Stimulated activated CD4-positive, alpha-beta T cell treated with anti-CD3 and anti-CD28 coated beads, Interleukin-12 subunit alpha, Interleukin-12 subunit beta, amount 100 ng/mL, for 4 hours (primary cell): ENCODE measurements at regions not wholly inside any gene's neighbourhood (a gene's known extent, or its start where the extent isn't known, plus 50 kb on each side); places are given as distances from the start of the nearest gene placed in this dataset.
"Not testable (repeated sequence)": the region's sequence is repeated elsewhere in the genome, so short reads cannot be mapped to it uniquely, and the experiment has no call there.

ENCODE experiments used
- DNase-seq: peaks from one replicate; pipeline ENCODE4 v3.0.0-alpha.2; 2020

DNA sequence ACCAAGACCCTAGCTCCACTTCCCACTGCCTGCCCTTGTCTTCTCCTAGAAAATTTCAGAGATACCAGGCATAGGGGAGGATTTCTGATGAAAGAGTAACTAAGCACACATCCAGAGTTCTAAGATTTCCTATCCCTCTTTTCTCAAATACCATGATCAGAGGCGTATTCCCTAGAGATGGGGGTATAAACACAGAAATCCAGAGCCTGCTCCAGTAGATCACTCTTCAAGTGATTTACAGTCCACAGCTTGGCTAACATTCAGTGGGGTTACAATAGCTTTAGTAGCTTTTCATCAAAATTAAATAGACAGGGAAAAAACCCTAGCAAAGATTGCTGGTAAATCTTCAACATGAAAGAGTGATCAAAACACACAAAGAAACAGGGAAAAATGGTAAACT lies 800.7 kb upstream of the GRM7 start:
- no peak for DNase-seq

DNA sequence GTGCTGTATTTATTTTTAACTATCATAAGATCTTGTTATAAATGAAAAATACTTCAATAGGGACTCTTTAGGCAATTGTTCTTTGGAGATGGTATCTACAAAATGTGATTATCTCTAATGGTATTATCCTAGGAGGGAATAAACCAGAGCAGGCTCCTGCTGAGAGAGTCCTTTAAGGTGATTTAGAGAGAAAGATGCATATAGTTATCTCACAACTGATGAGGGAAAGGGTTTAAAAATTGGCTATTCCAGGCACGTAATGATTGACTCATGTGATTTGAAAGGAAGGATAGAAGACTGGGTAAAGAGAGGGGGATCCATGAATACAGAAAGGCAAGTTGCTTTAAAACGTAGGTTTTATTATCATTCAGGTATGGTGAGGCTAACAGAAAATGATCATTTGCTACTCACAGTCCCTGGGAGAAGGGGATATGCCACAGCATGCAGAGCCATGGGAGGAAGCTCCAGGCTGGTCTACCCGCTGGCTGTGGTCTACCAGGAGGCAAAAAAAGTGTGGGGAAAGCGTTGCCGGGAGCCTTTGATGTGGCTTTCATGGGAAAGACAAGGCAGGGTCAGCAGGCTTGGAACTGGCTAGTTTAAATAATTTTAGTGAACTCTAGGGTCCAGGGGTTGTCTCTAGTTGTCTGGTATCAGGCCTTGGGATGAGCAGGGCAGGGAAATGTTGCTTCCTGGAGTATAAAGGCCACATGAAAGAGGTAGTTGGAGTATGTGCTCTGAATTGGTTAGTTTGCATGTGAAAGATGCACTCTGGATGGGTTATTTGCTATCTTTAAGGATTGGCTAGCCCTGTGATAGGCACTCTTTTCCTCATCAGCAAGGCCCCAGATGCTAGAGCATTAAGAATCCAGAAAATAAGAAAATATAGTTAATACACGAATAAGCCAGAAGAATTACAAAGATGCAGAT lies 798.4 kb upstream of the GRM7 start:
- no peak for DNase-seq

DNA sequence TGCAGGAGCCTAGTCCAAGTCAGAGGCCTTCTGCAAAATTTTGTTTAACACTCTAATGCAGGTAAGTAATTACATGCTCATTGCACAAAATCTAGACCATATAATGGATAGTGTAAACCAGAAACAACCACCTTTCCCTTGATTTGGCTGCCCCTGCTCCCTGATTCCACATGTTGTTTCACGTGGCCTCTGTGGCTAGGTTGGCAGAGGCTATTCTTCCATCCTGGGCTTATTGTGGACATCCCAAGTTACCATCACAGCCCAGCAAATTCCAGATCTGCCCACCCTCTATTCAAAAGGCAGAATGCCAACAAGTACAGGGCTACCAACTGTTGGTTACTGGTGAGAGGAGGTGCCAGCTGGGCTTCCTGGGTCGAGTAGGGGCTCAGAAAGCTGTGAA lies 794.5 kb upstream of the GRM7 start:
- DNase-seq = no peak

DNA sequence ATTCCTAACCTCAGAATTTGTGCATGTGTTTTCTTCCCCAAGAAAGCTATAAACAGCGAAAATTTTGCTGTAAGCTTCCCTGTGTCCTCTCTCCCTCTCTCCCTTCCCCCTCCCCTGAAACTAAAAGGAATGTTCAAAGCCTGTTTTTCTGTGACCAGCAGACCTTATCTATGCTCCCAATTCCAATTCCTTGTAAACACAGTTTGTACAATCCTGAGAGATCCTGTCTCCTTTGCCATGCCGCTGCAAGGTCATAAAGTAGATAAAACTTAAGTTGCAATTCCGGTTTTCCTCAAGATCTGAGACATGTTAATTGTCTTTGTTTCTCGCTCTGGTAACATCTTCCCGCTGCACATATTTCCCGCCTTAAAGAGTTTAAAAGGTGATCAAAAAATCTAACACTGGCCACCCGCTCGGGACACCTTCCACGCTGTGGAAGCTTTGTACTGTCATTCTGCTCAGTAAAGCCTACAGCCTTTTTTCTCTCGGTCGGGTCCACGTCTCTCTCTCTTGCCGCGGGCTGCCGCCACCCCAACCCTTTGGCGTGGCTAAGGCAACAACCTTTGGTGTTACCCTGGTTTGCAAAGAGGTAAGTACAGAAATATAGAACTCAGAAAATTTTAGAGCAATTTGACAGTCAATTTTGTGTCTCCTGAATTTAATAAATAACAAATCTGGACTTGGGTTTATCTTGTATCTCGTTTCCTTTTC lies 793.9 kb upstream of the GRM7 start:
- not testable (repeated sequence) for DNase-seq

DNA sequence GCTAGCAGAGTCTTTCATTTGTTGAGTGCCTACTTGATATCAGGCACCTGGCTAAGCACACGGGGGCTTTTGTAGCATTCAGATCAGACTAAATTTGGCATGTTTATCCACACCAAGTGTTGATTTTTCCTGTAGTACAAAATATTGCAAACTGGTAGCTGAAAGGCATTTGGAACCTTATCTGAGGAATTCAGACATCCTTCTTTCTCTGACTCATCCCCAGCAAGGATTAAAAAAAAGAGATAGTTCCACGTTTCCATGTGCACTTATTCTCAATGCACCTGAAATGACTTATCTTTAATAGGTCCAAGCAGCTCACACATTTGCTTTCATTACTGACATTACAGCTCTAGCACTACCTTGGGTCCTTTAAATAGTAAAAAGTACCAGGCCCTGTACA lies 786.0 kb upstream of the GRM7 start:
- no peak for DNase-seq

DNA sequence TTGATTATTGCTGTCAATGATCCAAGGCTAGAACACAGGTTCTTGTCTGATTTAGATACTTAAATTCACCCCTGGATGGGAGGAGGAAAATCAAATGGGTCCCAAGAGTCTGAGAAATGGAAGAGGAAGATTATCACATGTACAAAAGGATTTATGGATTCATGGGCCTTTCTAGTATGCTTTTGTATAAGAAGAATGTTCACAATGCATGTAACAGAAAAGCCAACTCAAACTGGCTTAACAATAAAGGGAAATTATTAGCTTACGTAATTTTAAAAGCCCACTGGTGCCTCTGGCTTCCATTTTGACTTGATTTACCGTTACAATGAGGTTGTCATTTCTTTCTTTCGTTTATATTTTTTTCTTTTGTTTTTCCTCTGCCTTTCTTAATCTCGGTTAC lies 782.5 kb upstream of the GRM7 start:
- DNase-seq = no peak

DNA sequence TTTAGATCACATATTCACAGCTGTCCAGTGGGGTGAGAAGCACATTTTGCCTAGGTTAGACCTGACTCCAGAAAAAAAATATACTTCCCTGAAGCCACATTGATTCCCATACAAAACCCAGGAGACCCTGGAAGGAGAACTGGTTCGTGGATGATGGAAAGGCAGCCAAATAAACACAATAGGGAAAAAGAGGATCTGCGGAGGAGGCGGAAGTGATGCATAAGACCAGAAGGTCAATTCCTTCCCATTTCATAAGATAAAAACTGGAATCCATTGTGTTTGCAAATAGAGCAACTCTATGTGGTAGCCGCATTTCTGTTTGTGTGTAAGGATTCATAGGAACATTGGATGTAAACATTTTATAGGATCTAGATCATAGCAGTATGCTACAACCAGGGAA lies 781.9 kb upstream of the GRM7 start:
- no peak for DNase-seq

DNA sequence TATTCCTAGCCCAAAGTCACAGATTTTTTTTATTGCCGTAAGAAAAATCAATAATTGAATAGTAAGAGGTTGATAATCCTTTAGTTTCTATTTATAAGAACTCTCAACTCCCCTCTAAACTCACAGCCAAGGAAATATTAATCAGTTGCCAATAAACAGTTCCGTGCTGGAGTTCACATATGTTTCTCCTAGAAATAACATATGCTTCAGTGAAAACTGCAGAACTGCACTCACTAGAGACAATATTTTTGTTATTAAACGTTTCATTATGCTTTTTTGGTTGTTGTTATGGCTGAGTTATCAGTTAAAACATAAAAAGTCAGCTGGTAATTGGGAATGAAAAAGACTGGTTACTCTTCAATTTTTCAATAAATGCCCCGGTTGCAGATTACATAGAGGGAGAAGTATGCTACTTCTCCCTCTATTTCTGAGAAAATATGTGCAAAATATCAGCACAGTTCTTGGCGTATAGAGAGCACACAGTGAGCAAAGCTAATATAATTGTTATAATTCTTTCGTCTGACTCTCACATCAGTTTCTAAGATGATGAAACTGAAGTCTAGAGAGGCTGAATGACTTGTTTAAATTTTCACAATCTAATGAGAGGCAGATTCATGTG lies 781.2 kb upstream of the GRM7 start:
- DNase-seq = no peak

DNA sequence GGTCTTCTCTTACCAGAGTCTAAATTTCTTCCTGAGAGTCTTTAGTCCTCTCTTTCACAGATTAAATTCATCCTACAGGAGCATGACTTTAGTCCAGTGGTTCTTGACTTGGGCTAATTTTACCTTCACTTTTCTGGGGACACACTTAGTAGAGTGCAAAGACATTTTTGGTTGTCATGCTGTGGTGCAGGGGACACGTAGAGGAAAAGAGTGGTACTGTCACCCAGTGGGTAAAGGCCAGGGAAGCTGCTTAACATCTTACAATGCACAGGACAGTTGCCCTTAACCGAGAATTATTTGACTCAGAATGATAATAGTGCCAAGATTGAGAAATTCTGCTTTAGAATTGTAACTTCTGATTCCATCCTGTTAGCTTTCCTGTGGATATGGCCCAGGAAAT lies 772.5 kb upstream of the GRM7 start:
- no peak for DNase-seq

DNA sequence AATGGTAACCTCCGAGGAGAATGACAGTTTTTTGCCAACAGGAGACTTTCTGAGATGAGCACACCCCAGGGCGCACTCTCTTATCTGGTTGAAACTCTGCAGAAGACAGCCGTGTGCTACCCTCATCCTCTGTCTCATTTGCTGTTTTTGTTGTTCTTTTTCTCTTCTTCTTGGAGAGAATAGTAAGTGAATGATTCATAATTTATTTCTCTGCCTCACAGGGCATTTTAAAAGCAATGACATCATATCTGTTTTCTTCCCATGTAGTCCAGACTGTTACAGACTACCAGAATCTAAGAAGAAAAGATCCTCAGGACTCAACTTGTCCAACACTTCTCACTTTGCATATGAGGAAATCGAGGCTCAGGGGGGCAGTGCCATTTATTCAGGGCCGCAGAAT lies 771.1 kb upstream of the GRM7 start:
- no peak for DNase-seq

DNA sequence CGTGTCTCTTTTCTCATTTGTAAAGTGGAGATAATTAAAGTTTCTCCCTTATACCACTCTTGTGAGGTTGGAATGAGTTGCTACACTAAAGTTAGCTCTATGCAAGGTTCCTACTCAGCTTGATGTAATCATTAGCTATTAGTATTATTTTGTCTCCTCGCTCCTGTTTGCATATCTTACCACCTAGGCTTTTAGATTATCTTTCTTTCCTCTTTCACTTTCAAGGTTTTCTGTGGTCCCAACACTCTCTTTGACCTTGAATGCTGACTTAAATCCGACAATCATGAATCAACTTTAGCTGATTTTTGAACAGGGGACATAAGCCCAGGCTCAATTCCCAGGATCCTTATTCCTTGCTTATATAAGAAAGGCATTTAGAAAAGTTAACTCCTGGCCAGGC lies 769.7 kb upstream of the GRM7 start:
- no peak for DNase-seq

DNA sequence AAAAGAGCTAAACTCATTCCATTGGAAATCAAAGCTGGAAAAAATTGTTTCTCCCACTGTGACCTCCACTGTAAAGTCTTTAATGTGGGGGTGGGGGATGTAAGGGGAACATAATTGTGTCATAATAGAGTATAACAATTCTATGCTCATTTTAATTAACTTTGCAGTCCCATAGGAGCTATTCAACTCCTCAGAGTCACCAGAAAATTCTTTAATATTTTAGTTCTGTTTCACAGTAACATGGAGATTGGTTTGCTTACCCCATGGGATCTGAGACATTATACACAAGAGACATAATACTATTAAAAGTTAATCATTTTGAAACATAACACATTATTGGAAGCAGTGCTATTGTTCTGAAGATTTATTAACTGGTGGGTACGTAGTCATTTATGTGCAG lies 765.9 kb upstream of the GRM7 start:
- no peak for DNase-seq

DNA sequence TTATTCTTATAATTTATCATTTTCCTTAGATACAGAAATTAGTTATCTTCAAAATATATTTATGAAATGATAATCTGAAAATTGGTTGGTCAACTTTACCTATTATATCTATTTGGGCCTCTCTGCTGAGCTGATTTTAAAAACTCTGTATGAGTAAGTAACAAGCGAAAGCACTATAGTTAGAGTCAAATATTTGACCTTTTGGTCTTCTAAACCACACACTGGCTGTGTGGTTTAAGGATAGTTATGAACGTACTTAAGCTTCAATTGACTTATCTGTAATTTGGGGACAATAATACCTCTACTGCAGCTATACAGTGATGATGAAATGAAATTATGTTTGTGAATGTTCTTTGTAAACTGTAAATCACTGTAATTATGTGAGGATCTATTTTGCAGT lies 763.9 kb upstream of the GRM7 start:
- DNase-seq = no peak

DNA sequence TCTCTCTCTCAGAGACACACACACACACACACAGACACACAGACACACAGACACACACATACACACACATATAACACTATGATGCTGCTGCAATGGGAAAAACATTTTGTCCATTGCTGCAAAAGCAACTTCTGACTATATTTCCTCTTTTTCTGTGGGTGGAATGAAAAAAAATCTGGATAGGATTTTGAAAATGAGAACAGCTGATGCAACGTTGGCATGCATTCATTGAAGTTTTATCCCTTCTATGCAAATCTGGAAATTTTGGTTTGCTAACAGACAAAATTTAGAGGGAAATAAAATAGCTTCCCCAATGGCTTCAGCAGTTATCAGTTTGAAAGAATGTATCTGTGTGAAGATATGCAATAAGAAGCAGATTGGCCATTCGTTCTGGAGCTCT lies 763.4 kb upstream of the GRM7 start:
- no peak for DNase-seq

DNA sequence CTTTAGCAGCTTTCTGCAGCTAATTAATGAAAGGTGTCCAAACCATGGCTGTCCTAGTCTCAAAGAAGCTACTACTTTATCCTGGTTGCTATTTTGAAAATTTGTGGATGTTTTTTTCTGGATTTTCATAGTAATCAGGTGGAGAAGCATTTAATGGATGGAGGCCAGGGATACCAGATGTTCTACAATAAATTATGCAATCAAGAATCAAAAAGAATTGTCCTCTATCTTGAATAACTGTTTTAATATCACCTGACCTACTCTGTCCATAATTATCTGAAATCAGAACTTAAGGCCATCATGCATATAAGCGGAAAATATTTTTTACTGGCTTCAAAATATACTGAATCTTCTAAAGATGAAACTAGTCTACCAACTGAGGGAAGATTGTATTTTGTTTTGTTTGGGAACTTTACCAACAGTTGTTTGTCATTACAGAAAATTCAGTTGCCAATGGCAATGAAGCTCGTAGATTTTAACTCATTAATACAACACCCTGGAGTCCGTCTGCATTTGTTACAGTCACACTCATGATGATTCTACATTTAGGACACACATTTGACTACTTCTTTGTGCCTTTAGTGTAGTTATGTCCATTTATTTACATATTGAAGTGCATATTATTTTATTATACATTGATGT lies 762.3 kb upstream of the GRM7 start:
- DNase-seq = no peak

DNA sequence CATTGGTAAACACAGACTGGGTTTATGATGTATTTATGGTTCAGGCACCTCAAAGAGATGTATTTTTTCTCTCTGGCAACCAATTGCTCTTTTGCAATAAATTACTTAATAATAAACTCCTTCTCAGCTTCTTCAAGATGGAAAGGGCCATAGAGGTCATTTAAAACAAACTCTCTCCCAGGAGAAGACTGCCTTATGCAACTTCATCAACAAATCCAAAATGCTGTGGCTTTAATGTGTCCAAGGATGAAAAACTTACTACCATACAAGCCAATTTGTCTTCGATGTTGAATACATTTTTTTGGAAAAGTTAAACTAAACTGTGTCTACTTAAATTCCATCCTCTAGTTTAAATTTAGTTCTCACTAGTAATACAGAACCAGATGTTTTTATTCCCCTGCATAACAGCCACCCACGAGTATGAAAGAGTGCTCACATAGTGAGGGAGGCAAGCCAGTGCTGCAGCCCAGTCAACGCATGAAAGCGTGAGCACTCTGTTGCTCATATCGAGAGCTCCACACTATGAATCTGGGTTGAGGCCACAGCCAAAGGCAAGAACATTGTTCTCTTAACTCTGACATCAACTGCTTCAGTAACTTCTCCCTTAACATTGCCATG lies 761.3 kb upstream of the GRM7 start:
- no peak for DNase-seq

DNA sequence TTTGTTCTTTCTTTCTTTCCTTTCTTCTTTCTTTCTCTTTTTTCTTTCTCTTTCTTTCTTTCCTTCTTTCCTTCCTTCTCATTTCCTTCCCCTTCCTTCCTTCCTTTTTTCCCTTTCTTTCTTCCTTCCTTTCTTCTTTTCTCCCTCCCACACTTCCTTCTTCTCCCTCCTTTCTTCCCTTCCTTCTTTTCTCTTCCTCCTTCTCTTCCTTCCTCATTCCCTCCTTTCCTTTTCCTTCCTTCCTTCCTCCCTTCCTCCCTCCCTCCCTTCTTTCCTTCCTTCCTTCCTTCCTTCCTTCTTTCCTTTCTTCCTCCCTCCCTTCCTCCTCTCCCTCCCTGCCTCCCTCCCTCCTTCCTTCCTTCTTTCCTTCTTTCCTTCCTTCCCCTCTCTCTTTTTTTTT lies 755.7 kb upstream of the GRM7 start:
- no peak for DNase-seq

DNA sequence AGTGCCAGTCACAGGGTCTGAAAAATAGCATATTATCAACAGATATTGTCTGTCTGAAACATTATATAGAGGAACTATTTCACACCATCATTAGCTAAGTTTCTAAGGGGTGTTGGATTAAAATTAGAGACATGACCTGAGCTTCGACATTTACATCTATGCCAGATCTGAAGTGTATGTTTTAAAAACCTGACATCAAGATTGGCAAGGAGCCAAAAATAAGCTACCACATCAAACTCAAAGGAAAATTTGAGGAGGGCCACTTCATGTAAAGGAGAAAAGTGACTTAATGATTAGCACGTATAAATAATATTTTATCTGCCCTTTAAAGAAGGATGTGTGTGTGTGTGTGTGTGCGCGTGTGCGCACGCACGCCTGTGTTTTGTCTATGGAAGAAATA lies 752.0 kb upstream of the GRM7 start:
- no peak for DNase-seq

DNA sequence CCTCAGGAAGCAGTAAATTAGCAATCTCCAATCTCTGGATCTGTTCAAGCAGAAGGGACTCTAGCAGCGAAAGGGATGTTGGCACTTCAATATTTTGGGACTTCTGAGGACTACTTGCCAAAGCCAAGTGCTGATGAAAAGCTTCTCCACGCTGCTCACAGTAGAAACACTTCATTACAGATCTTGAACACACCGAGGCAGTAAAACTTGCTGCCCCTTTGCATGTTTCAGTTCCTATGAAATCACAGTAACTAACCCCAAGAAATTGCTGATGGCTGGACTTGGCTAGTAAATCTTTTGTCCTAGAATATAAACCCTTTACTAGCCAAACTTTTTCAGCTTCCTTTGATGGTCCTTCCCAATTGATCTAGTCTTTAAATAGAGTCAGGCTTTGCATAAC lies 750.5 kb upstream of the GRM7 start:
- no peak for DNase-seq

DNA sequence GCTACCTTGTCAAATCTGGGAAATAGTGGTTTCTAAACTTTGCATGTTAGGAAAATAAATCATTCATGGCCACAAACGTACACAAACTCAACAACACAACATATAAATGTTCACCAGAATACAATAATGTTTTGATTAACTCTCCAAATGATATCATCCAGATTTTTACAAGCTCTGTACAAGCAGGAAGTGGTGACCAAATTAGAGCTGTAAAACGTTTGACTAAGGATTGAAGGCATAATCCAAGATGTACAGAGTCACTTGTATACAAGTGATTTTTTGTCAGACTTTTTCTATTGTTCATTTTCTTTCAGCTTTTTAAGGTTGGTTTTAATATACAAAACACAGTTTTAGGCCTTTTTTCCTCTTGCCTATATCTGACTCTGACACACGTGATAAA lies 748.4 kb upstream of the GRM7 start:
- no peak for DNase-seq

DNA sequence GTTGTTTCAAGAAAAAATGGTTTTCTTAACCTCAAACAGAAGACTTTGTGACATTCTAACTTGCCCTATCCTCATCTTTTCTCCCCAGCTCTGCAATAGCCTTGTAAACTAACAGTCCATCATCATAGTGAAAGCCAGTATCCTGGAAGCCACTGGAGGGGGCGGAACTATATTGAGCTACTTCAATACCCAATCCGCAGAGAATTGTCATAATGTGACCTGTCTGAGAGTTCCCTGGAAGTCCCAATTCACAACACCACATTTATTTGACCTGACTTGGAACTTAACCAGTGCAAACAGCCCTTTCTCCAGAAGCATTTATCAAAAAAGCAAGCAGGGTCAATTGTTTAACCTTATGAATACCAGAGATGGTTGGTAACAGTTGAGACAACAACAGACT lies 747.6 kb upstream of the GRM7 start:
- DNase-seq = no peak

DNA sequence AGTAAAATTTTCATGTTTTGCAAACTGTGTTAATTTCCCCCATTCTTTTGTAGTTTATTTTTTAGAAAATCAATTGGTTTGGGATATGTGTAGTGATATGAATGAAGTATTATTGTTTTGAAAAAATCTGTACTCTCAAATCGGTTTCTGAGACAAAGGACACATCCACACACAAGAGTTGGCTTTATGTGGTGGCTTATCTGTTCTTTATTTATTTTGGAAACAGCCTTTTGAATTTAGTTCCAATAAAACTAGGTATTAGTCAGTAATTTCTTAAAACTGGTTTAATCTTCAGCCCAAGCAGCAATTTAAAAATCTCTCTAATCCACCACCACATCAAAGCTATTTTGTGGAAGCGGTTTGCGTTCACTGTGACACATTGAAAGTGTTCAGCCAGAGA lies 741.5 kb upstream of the GRM7 start:
- DNase-seq = no peak

DNA sequence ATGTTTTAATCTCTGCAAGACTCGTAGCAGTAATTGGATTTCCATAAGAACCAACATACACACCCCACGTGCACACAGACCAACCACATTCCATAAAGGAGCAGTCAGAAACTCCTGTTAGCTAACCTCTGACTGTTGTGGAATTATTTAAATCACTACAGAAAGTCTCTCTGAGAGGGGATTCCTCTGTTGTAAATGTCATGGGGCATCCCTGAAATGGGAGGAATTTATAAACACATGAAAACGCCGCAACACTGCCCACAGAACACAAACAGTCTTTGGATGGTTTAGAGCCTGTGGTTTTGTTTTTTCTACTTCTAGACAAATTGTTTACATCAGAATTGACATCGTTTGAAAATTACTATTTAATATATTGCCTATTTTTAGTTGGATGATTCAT lies 740.1 kb upstream of the GRM7 start:
- DNase-seq = no peak
